ENCODE measurements at regions not wholly inside any gene's neighbourhood (a gene's known extent, or its start where the extent isn't known, plus 50 kb on each side); places are given as distances from the start of the nearest gene placed in this dataset.

DNA sequence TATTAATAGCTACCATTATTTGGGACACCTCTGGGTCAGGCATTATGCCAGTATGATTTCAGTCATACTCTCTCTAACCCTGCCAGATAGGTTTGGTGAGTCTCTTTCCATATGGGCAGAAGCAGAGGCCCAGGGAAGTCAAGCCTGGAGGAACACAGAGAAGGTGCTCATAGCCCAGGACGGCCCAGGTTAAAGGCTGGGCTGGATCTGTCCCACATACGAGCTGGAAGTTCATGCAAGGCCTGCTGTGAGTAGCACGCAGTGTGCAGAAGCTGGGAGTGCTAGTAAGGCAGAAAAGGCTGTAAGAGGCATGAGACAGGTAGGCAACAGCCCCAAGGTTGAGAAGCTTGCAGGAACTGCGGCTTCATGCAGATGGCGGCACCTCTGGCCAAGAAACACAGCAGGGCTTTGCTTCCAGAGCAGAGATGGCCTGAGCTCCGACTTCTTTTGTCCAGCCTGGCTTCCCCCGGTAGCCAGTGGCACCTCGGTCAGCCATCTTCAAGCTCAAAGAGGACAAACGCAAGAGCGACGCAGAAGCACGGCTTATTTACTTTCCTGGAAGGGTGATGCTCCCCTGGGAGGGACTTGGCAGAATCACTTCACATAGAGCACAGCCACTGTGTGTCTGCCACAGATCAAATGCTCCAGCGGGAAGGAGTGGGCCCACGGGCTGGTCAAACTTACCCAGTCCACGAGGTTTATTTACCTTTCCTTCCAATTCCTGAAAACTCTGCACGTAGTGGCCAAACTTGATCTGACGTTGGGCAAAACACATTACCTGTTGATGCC is 58.5 kb upstream of the MAP4K4 start:
- H3K27ac ChIP-seq (ENCODE audit: low read depth, low read length), result no peak overlapping the region
- H4K20me1 ChIP-seq (ENCODE audit: insufficient read depth), result no peaks in the 10 kb centered on the region
- H3K36me3 ChIP-seq (ENCODE audit: control insufficient read depth in 1 of 2, insufficient read depth in 2 of 2, low read length in 2 of 2), result no peaks in the 10 kb centered on the region
- CTCF ChIA-PET, result no interaction called here
- H3K79me2 ChIP-seq (ENCODE audit: insufficient read depth, low read length), result no peaks in the 10 kb centered on the region
- H3K9me3 ChIP-seq (ENCODE audit: control insufficient read depth in 1 of 2, insufficient read depth in 1 of 2, low read depth in 1 of 2, low read length in 2 of 2), result no peaks in the 10 kb centered on the region
- TF ChIP-seq EZH2phosphoT487 (IDR thresholded peaks at IDR 0.05; ENCODE audit: borderline replicate concordance), result no peak
- TF ChIP-seq MAX (IDR thresholded peaks at IDR 0.05), result no peak
- no peak for TF ChIP-seq POLR2AphosphoS5 (IDR thresholded peaks at IDR 0.05; ENCODE audit: low read depth, low read length)
- TF ChIP-seq SIN3A (IDR thresholded peaks at IDR 0.05; ENCODE audit: low read depth), result no peak
- TF ChIP-seq EZH2 (IDR thresholded peaks at IDR 0.05), result no peak
- no peak for TF ChIP-seq ELF1 (IDR thresholded peaks at IDR 0.05; ENCODE audit: borderline replicate concordance, low read depth)
- TF ChIP-seq POLR2A (IDR thresholded peaks at IDR 0.05; ENCODE audit: borderline replicate concordance, extremely low read depth, insufficient read depth, insufficient read length), result no peak
- TF ChIP-seq SP1 (IDR thresholded peaks at IDR 0.05; ENCODE audit: low read depth), result no peak
- no peak for TF ChIP-seq YY1 (IDR thresholded peaks at IDR 0.05; ENCODE audit: extremely low read depth, insufficient replicate concordance, low read depth, low read length)
- no peak for TF ChIP-seq ZFX (IDR thresholded peaks at IDR 0.05)
- no peak for TF ChIP-seq ZNF274 (IDR thresholded peaks at IDR 0.05; ENCODE audit: low read depth, low read length)
- no peak for TF ChIP-seq SRF (IDR thresholded peaks at IDR 0.05; ENCODE audit: low read depth)
- no peak for TF ChIP-seq RAD21 (IDR thresholded peaks at IDR 0.05; ENCODE audit: low read depth)
- TF ChIP-seq CBX3 (IDR thresholded peaks at IDR 0.05; ENCODE audit: low read depth), result no peak
- no peak for TF ChIP-seq CEBPB (IDR thresholded peaks at IDR 0.05; ENCODE audit: low read depth)
- DNase-seq (ENCODE audit: low read depth, low spot score) (no peak), ATAC-seq (no peak)
- no peak overlapping the region for H2AFZ ChIP-seq (ENCODE audit: low read depth, low read length, poor library complexity, severe bottlenecking)
- no peaks in the 10 kb centered on the region for H3K4me1 ChIP-seq (ENCODE audit: control insufficient read depth in 1 of 2, insufficient read depth in 2 of 2, low read length in 2 of 2)
- H3K27me3 ChIP-seq (ENCODE audit: insufficient read depth, low read length), result no peaks in the 10 kb centered on the region
- no TSS peak for BruUV-seq (replicated peaks)
- H3K4me3 ChIP-seq (replicated peaks in 1 of 2; ENCODE audit: low read depth in 1 of 2, low read length in 2 of 2), result no peak overlapping the region
- POLR2A ChIA-PET, result no interaction called here
- no peak overlapping the region for H3K9ac ChIP-seq (ENCODE audit: low read length)
- RAD21 ChIA-PET (ENCODE audit: low non-redundant PET in 1 of 2, low total read pairs in 2 of 2, uncharacterized antibody in 2 of 2, unreplicated experiment in 2 of 2), result no interaction called here
- no peaks in the 10 kb centered on the region for H3K9me2 ChIP-seq (ENCODE audit: insufficient read depth)
- intact Hi-C loops (cut with micrococcal nuclease), result no loop called here
- no peak overlapping the region for H3K4me2 ChIP-seq (ENCODE audit: low read length)

All from HCT116 (cell line).